GM19324 (cell line): ENCODE measurements at regions not wholly inside any gene's neighbourhood (a gene's known extent, or its start where the extent isn't known, plus 50 kb on each side); places are given as distances from the start of the nearest gene placed in this dataset.

Experiments
- ATAC-seq: cut with Tn5 transposase; IDR thresholded peaks from one replicate; pipeline ENCODE4 v1.9.1; 2021; ENCODE audit warnings: mild to moderate bottlenecking, moderate library complexity; ENCODE audit not compliant: unreplicated experiment, low FRiP score

DNA sequence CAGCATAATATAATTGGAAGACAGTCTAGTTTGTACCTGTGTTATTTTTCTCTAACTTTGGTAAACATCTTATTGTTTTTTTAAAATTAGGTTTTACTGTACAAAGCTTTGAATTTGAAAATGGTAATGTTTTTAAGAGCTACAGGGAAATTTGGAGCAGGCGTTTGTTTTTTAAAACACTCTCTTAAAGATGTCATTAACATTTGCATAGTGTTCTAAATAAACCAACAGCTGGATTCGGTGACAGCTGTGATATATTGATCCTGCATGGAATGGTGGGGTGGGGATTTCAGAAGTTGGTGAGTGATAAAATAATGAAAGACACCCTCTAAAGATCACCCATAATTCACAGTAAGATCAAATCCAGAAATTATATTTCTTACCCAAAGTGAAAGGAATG, 97.9 kb upstream of the PRL start:
- ATAC-seq, result no peak

DNA sequence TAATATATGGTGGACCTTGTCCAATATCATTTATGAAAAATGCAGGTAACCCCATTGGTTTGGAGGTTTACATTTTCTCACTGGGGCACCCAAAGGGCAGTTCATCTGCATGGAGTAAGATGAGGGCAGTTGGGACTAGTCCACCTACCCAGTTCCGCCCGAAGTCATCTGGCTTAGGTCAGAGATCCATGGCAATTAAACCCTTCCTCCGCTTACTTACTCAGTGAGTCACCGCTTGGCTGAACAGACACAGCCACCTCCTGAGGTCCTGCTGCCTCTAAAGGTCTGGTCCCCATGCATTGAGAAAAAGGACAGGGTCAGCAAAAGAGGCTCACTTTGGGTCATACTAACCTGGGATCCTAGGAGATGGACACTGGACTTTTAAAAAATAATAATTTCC, 102.9 kb upstream of the PRL start:
- ATAC-seq, result no peak

- no peak for ATAC-seq
Observed at GRCh38 chr6:22401206-22401605, 104.4 kb upstream of the PRL start.

DNA sequence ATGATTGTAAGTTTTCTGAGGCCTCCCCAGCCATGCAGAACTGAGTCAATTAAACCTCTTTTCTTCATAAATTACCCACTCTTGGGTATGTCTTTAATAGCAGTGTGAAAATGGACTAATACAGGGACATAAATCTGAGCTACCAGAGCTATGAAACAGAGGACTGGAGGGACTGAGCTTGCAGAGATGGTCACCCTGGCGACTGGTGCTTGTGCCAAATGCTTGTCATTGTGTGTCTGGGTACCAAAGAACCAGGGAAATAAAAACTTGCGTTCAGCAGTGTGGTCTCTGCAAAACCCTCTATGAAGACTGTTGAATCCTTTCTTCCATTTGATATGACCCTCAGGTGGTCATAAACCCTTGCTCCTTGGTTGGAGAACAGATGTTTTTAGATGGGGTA, 105.1 kb upstream of the PRL start:
- ATAC-seq, result no peak

GRCh38 chr6:22409486-22409885, 112.7 kb upstream of the PRL start:
- no peak for ATAC-seq

DNA sequence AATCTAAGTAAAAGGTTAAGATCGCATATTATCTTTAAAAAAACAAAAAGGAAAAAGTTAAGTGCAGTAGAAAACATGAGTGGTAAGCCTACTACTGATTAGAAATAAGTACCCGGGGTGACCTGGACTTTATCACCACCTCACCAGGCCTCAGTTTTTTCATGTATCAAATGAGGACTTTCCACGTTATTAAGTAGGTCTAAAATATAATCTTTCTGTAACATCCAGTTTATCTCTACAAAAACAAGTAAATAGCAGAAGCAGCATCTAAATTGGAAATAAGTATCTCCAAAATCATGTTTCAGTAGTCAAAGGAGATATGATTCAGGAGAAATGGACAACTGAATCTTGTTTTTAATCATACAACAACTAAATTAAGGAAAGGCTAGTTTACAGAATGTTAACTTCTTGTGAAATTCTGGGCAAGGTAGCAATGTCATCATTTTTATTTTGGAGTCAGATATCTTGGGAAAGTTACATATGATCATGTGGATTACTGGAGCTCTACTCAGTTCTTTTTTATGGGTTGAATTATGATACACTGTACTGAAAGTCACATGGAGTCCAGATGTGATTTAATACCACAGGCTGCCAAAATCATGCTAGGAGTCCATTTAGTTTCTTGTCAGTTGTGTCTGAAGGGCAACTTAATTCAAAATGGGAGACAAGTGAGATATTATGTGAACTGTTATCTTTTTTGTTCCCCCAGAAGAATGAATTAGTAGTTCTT, 114.7 kb upstream of the PRL start:
- no peak for ATAC-seq

GRCh38 chr6:22412994-22413393, 116.2 kb upstream of the PRL start:
- ATAC-seq, result no peak

GRCh38 chr6:22413681-22414311, 117.0 kb upstream of the PRL start:
- no peak for ATAC-seq

DNA sequence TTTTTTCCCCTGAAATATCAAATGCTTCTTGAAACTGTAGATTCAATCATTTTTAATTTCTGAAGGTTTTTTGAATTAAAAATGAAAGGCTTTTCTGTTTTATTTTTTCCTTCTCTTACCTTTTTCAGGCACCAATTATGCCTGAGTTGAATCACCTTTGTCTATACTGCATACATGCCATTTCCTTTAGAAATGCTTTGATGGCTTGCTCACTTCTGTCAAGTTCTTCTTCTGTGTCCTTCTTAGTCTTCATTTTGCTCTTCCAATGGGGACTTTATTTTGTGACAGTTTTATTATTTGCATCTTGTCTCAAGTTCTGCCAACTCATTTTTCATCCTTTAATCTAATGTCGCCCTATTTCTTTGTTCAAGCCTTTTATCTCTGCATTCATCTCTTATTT, 121.9 kb upstream of the PRL start:
- no peak for ATAC-seq

- ATAC-seq, result no peak
Observed at GRCh38 chr6:22421198-22421597, 124.4 kb upstream of the PRL start.

- ATAC-seq, result no peak
Observed at GRCh38 chr6:22424196-22424595, 127.4 kb upstream of the PRL start.

DNA sequence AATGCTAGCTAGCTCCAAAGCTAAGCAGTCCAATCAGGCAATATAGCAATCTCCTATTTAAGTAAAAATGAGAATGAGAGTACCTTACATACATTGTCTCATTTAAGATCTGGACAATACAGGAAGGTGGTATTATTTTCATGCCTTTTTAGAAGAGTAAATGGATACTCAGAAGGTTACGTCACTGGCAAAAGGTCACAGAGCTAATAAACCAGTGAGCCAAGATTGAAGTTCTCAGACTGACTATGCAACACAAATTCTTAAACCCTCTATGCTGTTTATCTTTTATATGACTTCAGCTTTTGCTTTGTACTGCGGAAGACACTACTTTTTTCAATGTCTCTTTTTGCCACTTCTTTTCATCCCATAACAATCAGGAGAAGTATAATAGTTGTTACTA, 135.2 kb upstream of the PRL start:
- no peak for ATAC-seq

GRCh38 chr6:22433745-22434144, 135.6 kb upstream of the HDGFL1 start:
- no peak for ATAC-seq

GRCh38 chr6:22435151-22435550, 134.2 kb upstream of the HDGFL1 start:
- no peak for ATAC-seq

DNA sequence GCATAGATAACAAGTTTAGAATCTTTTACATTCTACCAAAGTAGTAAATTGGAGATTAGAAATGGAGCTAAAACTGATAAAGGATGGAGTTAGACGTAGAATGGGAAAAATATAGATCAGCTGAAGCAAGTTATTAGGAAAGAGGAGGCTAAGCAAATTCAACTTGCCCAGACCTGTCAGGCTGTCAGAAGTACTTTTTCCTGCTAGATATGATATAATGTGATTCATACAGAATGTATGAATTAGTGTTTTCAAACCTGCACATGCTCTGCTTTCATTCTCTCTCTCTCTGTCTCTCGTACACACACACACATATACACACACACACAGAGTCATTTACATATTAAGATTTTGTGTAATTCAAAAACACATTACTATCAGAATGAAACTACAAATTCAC, 133.2 kb upstream of the HDGFL1 start:
- no peak for ATAC-seq

GRCh38 chr6:22437665-22438064, 131.7 kb upstream of the HDGFL1 start:
- ATAC-seq, result no peak

DNA sequence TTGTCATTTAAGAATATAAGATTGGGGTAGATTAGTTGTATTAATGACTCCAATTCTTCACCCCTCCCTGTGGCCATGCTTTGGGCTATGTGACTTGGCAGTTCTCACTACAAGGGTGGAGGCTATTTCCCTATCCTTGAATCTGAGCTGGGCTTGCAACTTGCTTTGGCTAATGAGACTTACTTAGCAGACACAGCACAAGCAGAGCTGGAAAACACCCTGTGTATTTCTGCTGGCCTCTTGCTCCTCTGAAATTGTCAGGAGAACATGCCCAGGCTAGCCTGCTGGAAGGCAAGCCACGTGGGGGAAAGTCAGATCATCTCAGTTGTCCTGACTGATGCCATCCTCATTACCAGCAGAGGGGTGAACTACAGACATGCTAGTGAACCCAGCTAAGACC, 126.5 kb upstream of the HDGFL1 start:
- no peak for ATAC-seq

- ATAC-seq, result no peak
Observed at GRCh38 chr6:22444330-22444729, 125.0 kb upstream of the HDGFL1 start.

DNA sequence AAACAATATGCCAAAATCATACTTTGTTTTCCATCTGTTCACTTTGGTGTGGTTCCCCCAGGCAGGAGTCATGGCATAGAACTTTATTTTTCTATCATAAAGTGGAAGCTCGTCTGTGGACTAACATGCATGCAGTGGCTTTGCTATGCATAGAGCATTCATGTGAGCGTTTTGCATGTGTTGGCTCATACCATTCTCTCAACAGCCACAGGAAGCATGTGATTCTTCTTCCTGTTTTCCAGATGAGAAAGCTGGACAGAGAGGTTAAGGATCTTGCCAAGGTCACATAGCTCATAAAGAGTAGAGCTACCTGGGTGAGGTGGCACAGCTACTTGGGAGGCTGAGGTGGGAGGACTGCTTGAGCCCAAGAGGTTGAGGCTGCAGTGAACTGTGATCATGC, 123.4 kb upstream of the HDGFL1 start:
- ATAC-seq, result no peak

DNA sequence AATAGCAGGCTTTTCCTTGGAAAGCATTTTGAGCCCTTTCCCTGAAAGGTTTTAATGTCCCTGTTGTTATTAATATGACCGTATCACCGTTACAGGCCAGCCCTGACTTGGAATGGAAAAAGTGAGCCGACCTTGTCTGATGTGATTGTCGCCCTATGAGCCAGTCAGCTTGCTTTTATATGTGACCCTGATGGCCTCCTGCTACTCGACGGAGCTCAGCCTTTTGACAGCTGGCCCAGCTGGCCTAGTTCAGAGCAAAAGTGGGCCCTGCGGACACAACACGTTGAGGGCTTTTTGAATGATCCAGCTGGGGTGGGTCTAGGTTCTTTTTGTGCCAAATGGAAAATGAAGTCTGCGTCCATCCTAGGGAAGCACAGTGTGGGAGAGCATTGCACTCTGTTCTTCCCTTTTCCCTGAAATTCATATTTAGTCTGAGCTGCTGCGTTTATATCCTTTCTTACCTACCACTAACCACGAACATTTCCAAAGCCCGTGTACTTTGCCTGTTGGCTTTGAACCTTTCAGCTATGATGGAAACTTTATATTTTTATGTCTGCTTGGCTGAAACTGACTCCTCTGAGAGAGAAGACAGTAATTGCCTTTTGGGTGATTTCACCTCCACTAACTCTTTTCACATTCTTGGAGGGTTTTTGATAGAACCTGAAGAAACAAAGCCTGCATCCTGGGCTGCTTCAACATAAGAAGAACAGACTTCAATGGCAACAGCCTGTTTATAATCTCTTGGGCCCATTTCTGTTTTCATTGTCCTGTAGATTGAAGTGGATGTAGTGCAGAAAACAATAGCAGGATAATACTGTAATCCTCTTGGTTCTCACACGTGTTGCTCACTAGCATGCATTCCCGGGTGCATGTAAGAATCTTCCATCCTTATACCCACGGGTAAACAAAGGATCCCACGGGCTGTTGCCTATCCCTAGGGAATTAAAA, 121.8 kb upstream of the HDGFL1 start:
- no peak for ATAC-seq

DNA sequence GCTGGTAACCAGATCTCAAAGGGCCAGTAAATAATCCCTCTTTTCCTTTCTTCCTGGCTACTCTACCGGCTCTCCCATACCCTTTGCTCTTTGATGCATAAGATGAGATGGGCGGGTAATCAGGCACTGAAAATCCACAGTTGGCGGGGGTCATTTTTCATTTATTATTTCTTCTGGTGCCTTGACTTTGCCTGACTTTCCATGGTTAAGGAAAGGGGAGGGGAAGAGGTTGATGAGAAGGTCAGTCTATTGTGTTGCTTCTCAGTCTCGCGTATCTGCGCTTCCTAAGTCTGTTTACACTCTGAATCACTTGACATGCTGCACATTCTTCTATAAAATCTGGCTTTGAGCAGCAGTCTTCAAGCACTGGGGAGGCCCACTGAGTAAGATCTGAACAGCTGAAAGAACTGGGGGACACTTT, 121.1 kb upstream of the HDGFL1 start:
- no peak for ATAC-seq
